ENCODE measurements at regions not wholly inside any gene's neighbourhood (a gene's known extent, or its start where the extent isn't known, plus 50 kb on each side); places are given as distances from the start of the nearest gene placed in this dataset.

DNA sequence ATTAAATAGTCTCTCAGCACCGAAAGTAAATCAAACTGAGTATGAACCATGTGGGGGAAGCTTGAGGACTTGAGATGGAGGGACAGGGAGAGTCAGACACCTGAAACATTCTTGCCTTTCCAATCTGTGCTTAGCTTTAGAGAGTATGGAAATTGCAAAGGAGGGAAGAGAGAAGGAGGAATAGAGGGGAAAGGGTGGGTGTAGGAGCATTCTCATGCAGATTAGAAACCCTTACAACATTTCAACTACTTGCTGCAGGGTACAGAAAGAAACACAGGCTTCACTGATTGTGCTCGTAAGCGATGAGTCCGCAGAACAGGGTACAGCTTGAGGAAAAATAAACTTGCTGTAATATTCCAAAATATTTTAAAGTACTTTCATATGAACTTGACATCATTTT, 73.8 kb downstream of the NIBAN1 start:
- DNase-seq (ENCODE audit: low read depth), result no peak
- TF ChIP-seq, protein P1, sequence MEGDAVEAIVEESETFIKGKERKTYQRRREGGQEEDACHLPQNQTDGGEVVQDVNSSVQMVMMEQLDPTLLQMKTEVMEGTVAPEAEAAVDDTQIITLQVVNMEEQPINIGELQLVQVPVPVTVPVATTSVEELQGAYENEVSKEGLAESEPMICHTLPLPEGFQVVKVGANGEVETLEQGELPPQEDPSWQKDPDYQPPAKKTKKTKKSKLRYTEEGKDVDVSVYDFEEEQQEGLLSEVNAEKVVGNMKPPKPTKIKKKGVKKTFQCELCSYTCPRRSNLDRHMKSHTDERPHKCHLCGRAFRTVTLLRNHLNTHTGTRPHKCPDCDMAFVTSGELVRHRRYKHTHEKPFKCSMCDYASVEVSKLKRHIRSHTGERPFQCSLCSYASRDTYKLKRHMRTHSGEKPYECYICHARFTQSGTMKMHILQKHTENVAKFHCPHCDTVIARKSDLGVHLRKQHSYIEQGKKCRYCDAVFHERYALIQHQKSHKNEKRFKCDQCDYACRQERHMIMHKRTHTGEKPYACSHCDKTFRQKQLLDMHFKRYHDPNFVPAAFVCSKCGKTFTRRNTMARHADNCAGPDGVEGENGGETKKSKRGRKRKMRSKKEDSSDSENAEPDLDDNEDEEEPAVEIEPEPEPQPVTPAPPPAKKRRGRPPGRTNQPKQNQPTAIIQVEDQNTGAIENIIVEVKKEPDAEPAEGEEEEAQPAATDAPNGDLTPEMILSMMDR (IDR thresholded peaks at IDR 0.05; ENCODE audit: low read length, missing control alignments), result no peak
- H3K4me3 ChIP-seq (replicated peaks; ENCODE audit: low read depth, low read length), result no peak overlapping the region

GRCh38 chr1:184896000-184896399, 78.3 kb downstream of the NIBAN1 start:
- H3K4me3 ChIP-seq (replicated peaks; ENCODE audit: low read depth, low read length), result no peak overlapping the region
- TF ChIP-seq, protein P1 (IDR thresholded peaks at IDR 0.05; ENCODE audit: low read length, missing control alignments), result no peak
- no peak for DNase-seq (ENCODE audit: low read depth)

- no peak overlapping the region for H3K4me3 ChIP-seq (replicated peaks; ENCODE audit: low read depth, low read length)
- no peak for DNase-seq (ENCODE audit: low read depth)
- TF ChIP-seq, protein P1 (IDR thresholded peaks at IDR 0.05; ENCODE audit: low read length, missing control alignments), result no peak
These were observed 79.2 kb downstream of the NIBAN1 start for GRCh38 chr1:184895086-184895485.

- DNase-seq (ENCODE audit: low read depth), result no peak
- TF ChIP-seq, protein P1 (IDR thresholded peaks at IDR 0.05; ENCODE audit: low read length, missing control alignments), result no peak
- no peak overlapping the region for H3K4me3 ChIP-seq (replicated peaks; ENCODE audit: low read depth, low read length)
These were observed 80.6 kb downstream of the NIBAN1 start for GRCh38 chr1:184893695-184894094.

GRCh38 chr1:184892116-184892515, 82.2 kb downstream of the NIBAN1 start:
- TF ChIP-seq, protein P1 (IDR thresholded peaks at IDR 0.05; ENCODE audit: low read length, missing control alignments), result no peak
- DNase-seq (ENCODE audit: low read depth), result no peak

GRCh38 chr1:184891440-184891839, 82.9 kb downstream of the NIBAN1 start:
- DNase-seq (ENCODE audit: low read depth), result no peak
- no peak overlapping the region for H3K4me3 ChIP-seq (replicated peaks; ENCODE audit: low read depth, low read length)
- TF ChIP-seq, protein P1 (IDR thresholded peaks at IDR 0.05; ENCODE audit: low read length, missing control alignments), result no peak

More at GRCh38 chr1:184892116-184892515, 82.2 kb downstream of the NIBAN1 start:
- no peak overlapping the region for H3K4me3 ChIP-seq (replicated peaks; ENCODE audit: low read depth, low read length)

GRCh38 chr1:184890539-184890973, 83.8 kb downstream of the NIBAN1 start:
- TF ChIP-seq, protein P1 (IDR thresholded peaks at IDR 0.05; ENCODE audit: low read length, missing control alignments), result no peak
- no peak overlapping the region for H3K4me3 ChIP-seq (replicated peaks; ENCODE audit: low read depth, low read length)
- DNase-seq (ENCODE audit: low read depth), result peak; percentile 79

Data from fibroblast of pulmonary artery (primary cell).